K562 (cell line): ENCODE measurements at regions not wholly inside any gene's neighbourhood (a gene's known extent, or its start where the extent isn't known, plus 50 kb on each side); places are given as distances from the start of the nearest gene placed in this dataset.

ENCODE experiments used
- ARID2 ChIP-seq: fragments of 450-650 bp; IDR thresholded peaks from 2 replicates; pipeline ENCODE4 v1.6.1; 2017; ENCODE audit warnings: antibody characterized with exemption, mild to moderate bottlenecking
- ATF6 ChIP-seq: sonication (generic); formaldehyde crosslinking; IDR thresholded peaks from 2 replicates; pipeline ENCODE4 v1.4.0; 2020; ENCODE audit warnings: mild to moderate bottlenecking, missing genetic modification reagents
- CCNT2 ChIP-seq: IDR thresholded peaks from 2 replicates; pipeline ENCODE4 v1.6.1; 2011; ENCODE audit warnings: borderline replicate concordance, low read depth, mild to moderate bottlenecking, moderate library complexity, mixed read lengths, low read length; ENCODE audit not compliant: insufficient read length; ENCODE audit errors: extremely low read depth
- JUND ChIP-seq, 2 experiments: IDR thresholded peaks; 2 replicates in 1 of 2; 3 replicates in 1 of 2; pipeline ENCODE4 v1.6.1; 2011; ENCODE audit warnings: borderline replicate concordance in 2 of 2, low read depth in 2 of 2, low read length in 2 of 2, improper control_type of control experiment in 1 of 2, missing biosample characterization in 1 of 2, missing genetic modification characterization in 1 of 2, missing genetic modification reagents in 1 of 2
- SMARCB1 ChIP-seq: IDR thresholded peaks from 2 replicates; pipeline ENCODE4 v1.6.1; 2011; ENCODE audit warnings: improper control_type of control experiment, low read depth; ENCODE audit not compliant: insufficient read length
- TAL1 ChIP-seq: fragments of 450-650 bp; IDR thresholded peaks from 2 replicates; pipeline ENCODE4 v1.6.1; 2016; ENCODE audit warnings: mild to moderate bottlenecking
- THRAP3 ChIP-seq: fragments of 450-650 bp; IDR thresholded peaks from 2 replicates; pipeline ENCODE4 v1.6.1; 2016; ENCODE audit warnings: mild to moderate bottlenecking, inconsistent platforms, borderline replicate concordance
- YY1 ChIP-seq, 3 experiments: IDR thresholded peaks; 2 replicates each; pipeline ENCODE4 v1.6.1; 2011; ENCODE audit warnings: low read length in 2 of 3, mild to moderate bottlenecking in 2 of 3, moderate library complexity in 2 of 3, borderline replicate concordance in 1 of 3, control low read depth in 1 of 3, low read depth in 1 of 3; ENCODE audit not compliant: insufficient read depth in 3 of 3, insufficient replicate concordance in 2 of 3, control insufficient read depth in 1 of 3, insufficient read length in 1 of 3; ENCODE audit errors: extremely low read depth in 1 of 3
- ZNF766 ChIP-seq: fragments of 200-800 bp; sonication (Bioruptor generic); conservative IDR thresholded peaks from 2 replicates; pipeline ENCODE4 v1.6.1; 2016; ENCODE audit warnings: missing genetic modification characterization, missing compliant biosample characterization
- TF ChIP-seq, protein P1 (sequence below): fragments of 450-650 bp; IDR thresholded peaks from 2 replicates; pipeline ENCODE4 v1.6.1; 2016; ENCODE audit warnings: borderline replicate concordance
- TF ChIP-seq, protein P2 (sequence below): fragments of 150-350 bp; conservative IDR thresholded peaks from 2 replicates; pipeline ENCODE4 v1.6.1; 2014; ENCODE audit warnings: low read length

DNA sequence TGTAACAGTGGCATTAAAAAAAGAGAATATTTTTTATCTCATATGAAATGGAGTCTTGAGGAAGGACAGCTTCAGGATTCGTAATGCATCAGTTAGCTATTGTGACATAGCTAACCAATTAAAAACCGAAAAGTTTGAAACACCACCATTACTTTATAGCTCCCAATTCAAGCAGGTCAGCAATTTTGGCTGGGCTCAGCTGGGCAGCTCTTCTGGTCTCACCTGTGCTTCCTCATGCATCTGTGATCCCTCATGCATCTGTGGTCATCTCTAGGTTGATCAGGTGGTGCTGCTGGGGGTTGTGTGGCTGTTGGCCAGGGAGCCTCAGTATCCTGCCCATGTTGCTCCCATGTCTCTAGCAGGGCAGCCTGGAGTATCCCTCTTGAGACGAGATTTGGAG, 76.7 kb upstream of the KCNA1 start (continued):
- TF ChIP-seq YY1 (IDR thresholded peaks at IDR 0.05; ENCODE audit: borderline replicate concordance in 1 of 3, control insufficient read depth in 1 of 3, extremely low read depth in 1 of 3, insufficient read depth in 3 of 3, insufficient read length in 1 of 3, insufficient replicate concordance in 2 of 3, low read depth in 1 of 3, low read length in 2 of 3) (no peak), JUND (IDR thresholded peaks at IDR 0.05; ENCODE audit: borderline replicate concordance, low read depth, low read length) (no peak), JUND (tag; IDR thresholded peaks at IDR 0.05; ENCODE audit: borderline replicate concordance, low read depth, low read length) (no peak), CCNT2 (no peak), ATF6 (no peak), TAL1 (no peak), ZNF766 (CRISPR knock-in tag) (no peak), SMARCB1 (no peak), ARID2 (no peak), THRAP3 (no peak)
- TF ChIP-seq, protein P1, sequence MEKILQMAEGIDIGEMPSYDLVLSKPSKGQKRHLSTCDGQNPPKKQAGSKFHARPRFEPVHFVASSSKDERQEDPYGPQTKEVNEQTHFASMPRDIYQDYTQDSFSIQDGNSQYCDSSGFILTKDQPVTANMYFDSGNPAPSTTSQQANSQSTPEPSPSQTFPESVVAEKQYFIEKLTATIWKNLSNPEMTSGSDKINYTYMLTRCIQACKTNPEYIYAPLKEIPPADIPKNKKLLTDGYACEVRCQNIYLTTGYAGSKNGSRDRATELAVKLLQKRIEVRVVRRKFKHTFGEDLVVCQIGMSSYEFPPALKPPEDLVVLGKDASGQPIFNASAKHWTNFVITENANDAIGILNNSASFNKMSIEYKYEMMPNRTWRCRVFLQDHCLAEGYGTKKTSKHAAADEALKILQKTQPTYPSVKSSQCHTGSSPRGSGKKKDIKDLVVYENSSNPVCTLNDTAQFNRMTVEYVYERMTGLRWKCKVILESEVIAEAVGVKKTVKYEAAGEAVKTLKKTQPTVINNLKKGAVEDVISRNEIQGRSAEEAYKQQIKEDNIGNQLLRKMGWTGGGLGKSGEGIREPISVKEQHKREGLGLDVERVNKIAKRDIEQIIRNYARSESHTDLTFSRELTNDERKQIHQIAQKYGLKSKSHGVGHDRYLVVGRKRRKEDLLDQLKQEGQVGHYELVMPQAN, result no peak
- TF ChIP-seq, protein P2, sequence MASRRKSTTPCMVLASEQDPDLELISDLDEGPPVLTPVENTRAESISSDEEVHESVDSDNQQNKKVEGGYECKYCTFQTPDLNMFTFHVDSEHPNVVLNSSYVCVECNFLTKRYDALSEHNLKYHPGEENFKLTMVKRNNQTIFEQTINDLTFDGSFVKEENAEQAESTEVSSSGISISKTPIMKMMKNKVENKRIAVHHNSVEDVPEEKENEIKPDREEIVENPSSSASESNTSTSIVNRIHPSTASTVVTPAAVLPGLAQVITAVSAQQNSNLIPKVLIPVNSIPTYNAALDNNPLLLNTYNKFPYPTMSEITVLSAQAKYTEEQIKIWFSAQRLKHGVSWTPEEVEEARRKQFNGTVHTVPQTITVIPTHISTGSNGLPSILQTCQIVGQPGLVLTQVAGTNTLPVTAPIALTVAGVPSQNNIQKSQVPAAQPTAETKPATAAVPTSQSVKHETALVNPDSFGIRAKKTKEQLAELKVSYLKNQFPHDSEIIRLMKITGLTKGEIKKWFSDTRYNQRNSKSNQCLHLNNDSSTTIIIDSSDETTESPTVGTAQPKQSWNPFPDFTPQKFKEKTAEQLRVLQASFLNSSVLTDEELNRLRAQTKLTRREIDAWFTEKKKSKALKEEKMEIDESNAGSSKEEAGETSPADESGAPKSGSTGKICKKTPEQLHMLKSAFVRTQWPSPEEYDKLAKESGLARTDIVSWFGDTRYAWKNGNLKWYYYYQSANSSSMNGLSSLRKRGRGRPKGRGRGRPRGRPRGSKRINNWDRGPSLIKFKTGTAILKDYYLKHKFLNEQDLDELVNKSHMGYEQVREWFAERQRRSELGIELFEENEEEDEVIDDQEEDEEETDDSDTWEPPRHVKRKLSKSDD, result no peak
